Caco-2 (cell line): ENCODE measurements at regions not wholly inside any gene's neighbourhood (a gene's known extent, or its start where the extent isn't known, plus 50 kb on each side); places are given as distances from the start of the nearest gene placed in this dataset.

Experiments
- BruUV-seq: library from RNA; stranded (reverse); fragments of 400-500 nt; replicated peaks from 2 replicates; lab custom pipeline; 2021; lab: Mats Ljungman, UMichigan
- CTCF ChIA-PET: fragments of 300-600 bp; sonication (Branson Sonifier 250); formaldehyde crosslinking; loops from one replicate; lab custom pipeline; 2022; ENCODE audit warnings: antibody characterized with exemption; lab: Charles Lee
- POLR2A ChIA-PET: fragments of 300-600 bp; sonication (Branson Sonifier 250); formaldehyde crosslinking; loops from one replicate; lab custom pipeline; 2022; ENCODE audit warnings: antibody characterized with exemption; lab: Charles Lee
- DNase-seq, 2 experiments: peaks; one replicate each; pipeline versions ENCODE4 v3.0.0 to v3.0.0-alpha.2; 2020 to 2022
- H3K27me3 ChIP-seq: replicated peaks from 2 replicates; pipeline ENCODE4 v1.6.0; 2011; ENCODE audit warnings: low read length; ENCODE audit not compliant: control insufficient read depth, insufficient read depth
- H3K36me3 ChIP-seq: 2 replicates; pipeline ENCODE4 v1.5.1; 2011; ENCODE audit warnings: low read length; ENCODE audit not compliant: control insufficient read depth, insufficient read depth
- H3K4me1 ChIP-seq: fragments of 250-450 bp; sonication (Bioruptor Pico); 2 replicates; pipeline ENCODE4 v1.5.1; 2020; ENCODE audit warnings: mild to moderate bottlenecking
- H3K4me3 ChIP-seq: 2 replicates; pipeline ENCODE4 v1.5.1; 2011; ENCODE audit warnings: low read depth, mild to moderate bottlenecking, control low read depth, low read length
- H3K9me3 ChIP-seq: fragments of 250-450 bp; sonication (Bioruptor Pico); 2 replicates; pipeline ENCODE4 v1.5.1; 2020; ENCODE audit warnings: mild to moderate bottlenecking, moderate library complexity
- H3K27ac Mint-ChIP-seq: one replicate; pipeline ENCODE4 v1.8.0; 2022; ENCODE audit warnings: mixed read lengths; ENCODE audit not compliant: unreplicated experiment
- H3K27me3 Mint-ChIP-seq: one replicate; pipeline ENCODE4 v1.8.0; 2022; ENCODE audit warnings: mixed read lengths; ENCODE audit not compliant: insufficient read depth, unreplicated experiment
- H3K36me3 Mint-ChIP-seq: one replicate; pipeline ENCODE4 v1.8.0; 2022; ENCODE audit warnings: mild to moderate bottlenecking, mixed read lengths; ENCODE audit not compliant: insufficient read depth, unreplicated experiment
- H3K4me1 Mint-ChIP-seq: one replicate; pipeline ENCODE4 v1.8.0; 2022; ENCODE audit warnings: low read depth, mixed read lengths; ENCODE audit not compliant: unreplicated experiment
- H3K4me3 Mint-ChIP-seq: one replicate; pipeline ENCODE4 v1.8.0; 2022; ENCODE audit warnings: mild to moderate bottlenecking, moderate library complexity, mixed read lengths; ENCODE audit not compliant: unreplicated experiment
- H3K9me3 Mint-ChIP-seq: one replicate; pipeline ENCODE4 v1.8.0; 2022; ENCODE audit warnings: mixed read lengths; ENCODE audit not compliant: unreplicated experiment
- intact Hi-C: fragments of 100-400 bp; cut with micrococcal nuclease; formaldehyde crosslinking; loops from one replicate; pipeline ENCODE4 v1.10.0; 2022; ENCODE audit not compliant: unreplicated experiment
- TF ChIP-seq, protein P1 (sequence below), 2 experiments: fragments of 200-600 bp in 1 of 2; IDR thresholded peaks; 1 replicate in 1 of 2; 2 replicates in 1 of 2; pipeline versions ENCODE4 v1.5.1 to v1.8.0; 2011 to 2022; ENCODE audit warnings: antibody characterized with exemption in 1 of 2, control low read depth in 1 of 2, inconsistent platforms in 1 of 2, low read depth in 1 of 2, low read length in 1 of 2, mild to moderate bottlenecking in 1 of 2, moderate library complexity in 1 of 2; ENCODE audit not compliant: insufficient read depth in 1 of 2, severe bottlenecking in 1 of 2, unreplicated experiment in 1 of 2

DNA sequence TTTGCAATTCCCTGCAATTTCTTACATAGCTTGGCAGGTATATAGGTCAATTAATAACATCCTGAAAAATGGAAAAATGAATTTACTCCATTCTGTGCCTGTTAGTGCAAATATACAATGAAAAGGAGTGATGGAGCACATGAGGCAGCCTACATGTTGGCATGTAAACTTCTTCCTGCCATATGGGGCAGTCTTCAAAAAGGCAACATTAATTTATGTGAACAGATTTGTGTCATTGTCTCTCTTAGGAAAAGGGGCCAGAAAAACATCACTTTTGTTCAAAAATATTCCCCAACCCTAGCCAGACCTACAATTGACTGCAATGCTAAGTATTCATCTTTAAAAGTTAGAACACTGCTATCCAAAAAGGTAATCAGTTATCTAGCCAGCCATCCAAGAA, 332.2 kb downstream of the TBC1D4 start:
- TF ChIP-seq, protein P1, sequence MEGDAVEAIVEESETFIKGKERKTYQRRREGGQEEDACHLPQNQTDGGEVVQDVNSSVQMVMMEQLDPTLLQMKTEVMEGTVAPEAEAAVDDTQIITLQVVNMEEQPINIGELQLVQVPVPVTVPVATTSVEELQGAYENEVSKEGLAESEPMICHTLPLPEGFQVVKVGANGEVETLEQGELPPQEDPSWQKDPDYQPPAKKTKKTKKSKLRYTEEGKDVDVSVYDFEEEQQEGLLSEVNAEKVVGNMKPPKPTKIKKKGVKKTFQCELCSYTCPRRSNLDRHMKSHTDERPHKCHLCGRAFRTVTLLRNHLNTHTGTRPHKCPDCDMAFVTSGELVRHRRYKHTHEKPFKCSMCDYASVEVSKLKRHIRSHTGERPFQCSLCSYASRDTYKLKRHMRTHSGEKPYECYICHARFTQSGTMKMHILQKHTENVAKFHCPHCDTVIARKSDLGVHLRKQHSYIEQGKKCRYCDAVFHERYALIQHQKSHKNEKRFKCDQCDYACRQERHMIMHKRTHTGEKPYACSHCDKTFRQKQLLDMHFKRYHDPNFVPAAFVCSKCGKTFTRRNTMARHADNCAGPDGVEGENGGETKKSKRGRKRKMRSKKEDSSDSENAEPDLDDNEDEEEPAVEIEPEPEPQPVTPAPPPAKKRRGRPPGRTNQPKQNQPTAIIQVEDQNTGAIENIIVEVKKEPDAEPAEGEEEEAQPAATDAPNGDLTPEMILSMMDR (IDR thresholded peaks at IDR 0.05; ENCODE audit: insufficient read depth in 1 of 2, low read depth in 1 of 2, low read length in 1 of 2, severe bottlenecking in 1 of 2, unreplicated experiment in 1 of 2) = no peak
- no peaks in the 10 kb centered on the region for H3K4me1 Mint-ChIP-seq
- peaks cover 18% of the 10 kb centered on the region for H3K27me3 Mint-ChIP-seq
- Histone ChIP-seq H3K27me3 (no peaks in the 10 kb centered on the region), H3K9me3 (no peaks in the 10 kb centered on the region), H3K4me1 (no peaks in the 10 kb centered on the region), H3K36me3 (no peaks in the 10 kb centered on the region), H3K4me3 (no peak overlapping the region)
- no TSS peak for BruUV-seq
- ChIA-PET POLR2A (no interaction called here), CTCF (no interaction called here)
- no peak for DNase-seq
- H3K36me3 Mint-ChIP-seq = no peaks in the 10 kb centered on the region
- H3K27ac Mint-ChIP-seq = no peak overlapping the region
- H3K4me3 Mint-ChIP-seq = no peak overlapping the region
- H3K9me3 Mint-ChIP-seq = peaks cover 13% of the 10 kb centered on the region
- intact Hi-C loops = no loop called here

DNA sequence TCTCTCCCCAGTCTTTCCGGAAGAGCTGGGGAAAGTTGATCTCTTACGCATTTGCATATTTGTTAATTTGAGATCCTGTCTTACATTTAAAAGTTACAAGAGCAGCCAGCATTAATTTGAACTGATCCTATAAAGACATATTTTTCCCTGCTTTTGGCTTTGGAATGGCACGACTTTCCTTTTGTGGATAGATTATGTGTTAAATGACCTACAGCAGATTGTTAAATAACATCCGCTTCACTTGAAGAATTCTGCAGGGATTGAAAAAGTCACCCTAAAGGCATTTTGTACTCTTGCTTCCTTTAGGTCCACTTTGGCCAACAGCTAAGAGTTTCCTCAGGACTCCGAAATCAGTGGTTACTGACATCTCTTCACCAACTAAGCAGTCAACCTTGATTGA, 334.0 kb downstream of the TBC1D4 start:
- no peak for DNase-seq
- H3K4me1 ChIP-seq = no peaks in the 10 kb centered on the region
- no TSS peak for BruUV-seq
- H3K27me3 ChIP-seq = no peaks in the 10 kb centered on the region
- TF ChIP-seq, protein P1 (IDR thresholded peaks at IDR 0.05; ENCODE audit: insufficient read depth in 1 of 2, low read depth in 1 of 2, low read length in 1 of 2, severe bottlenecking in 1 of 2, unreplicated experiment in 1 of 2) = no peak
- Mint-ChIP-seq H3K4me3 (no peak overlapping the region), H3K9me3 (peaks cover 13% of the 10 kb centered on the region), H3K4me1 (no peaks in the 10 kb centered on the region), H3K36me3 (no peaks in the 10 kb centered on the region), H3K27ac (no peak overlapping the region), H3K27me3 (peaks cover 16% of the 10 kb centered on the region)
- no peaks in the 10 kb centered on the region for H3K9me3 ChIP-seq
- H3K4me3 ChIP-seq = no peak overlapping the region
- CTCF ChIA-PET = no interaction called here
- POLR2A ChIA-PET = no interaction called here
- H3K36me3 ChIP-seq = no peaks in the 10 kb centered on the region
- intact Hi-C loops = no loop called here

DNA sequence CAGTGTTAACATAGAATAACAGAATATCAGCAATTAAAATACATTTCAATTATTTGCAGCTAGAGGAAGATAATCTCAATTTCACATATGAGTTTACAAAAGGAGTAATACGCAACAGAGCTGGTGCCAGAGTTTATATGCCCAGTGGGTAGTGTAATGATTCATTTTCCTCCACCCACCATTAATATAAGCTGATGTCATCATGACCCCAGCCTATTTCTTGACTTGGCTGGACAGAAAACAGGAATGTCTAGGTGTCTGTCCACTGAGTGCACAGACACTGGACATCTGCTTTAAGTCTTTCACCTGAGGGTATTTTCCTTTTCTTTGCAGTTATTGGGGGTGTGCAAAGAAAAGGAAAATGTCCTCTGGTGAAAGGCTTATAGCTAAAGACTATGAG, 335.5 kb downstream of the TBC1D4 start:
- Mint-ChIP-seq H3K9me3 (no peaks in the 10 kb centered on the region), H3K4me1 (no peaks in the 10 kb centered on the region), H3K27ac (no peak overlapping the region), H3K27me3 (peaks cover 15% of the 10 kb centered on the region), H3K4me3 (no peak overlapping the region), H3K36me3 (no peaks in the 10 kb centered on the region)
- BruUV-seq = no TSS peak
- intact Hi-C loops = no loop called here
- H3K36me3 ChIP-seq = no peaks in the 10 kb centered on the region
- ChIA-PET POLR2A (no interaction called here), CTCF (no interaction called here)
- DNase-seq = no peak
- H3K27me3 ChIP-seq = no peaks in the 10 kb centered on the region
- TF ChIP-seq, protein P1 (IDR thresholded peaks at IDR 0.05; ENCODE audit: insufficient read depth in 1 of 2, low read depth in 1 of 2, low read length in 1 of 2, severe bottlenecking in 1 of 2, unreplicated experiment in 1 of 2) = no peak
- H3K4me1 ChIP-seq = no peaks in the 10 kb centered on the region
- H3K9me3 ChIP-seq = no peaks in the 10 kb centered on the region
- H3K4me3 ChIP-seq = no peak overlapping the region
